WI38 (cell line): ENCODE measurements at regions not wholly inside any gene's neighbourhood (a gene's known extent, or its start where the extent isn't known, plus 50 kb on each side); places are given as distances from the start of the nearest gene placed in this dataset.

ENCODE experiments used
- H3K4me3 ChIP-seq: 2 replicates; pipeline ENCODE4 v1.5.1; 2011; ENCODE audit warnings: low read depth, mild to moderate bottlenecking, control low read depth, low read length
- CTCF ChIP-seq: IDR thresholded peaks from 2 replicates; pipeline ENCODE4 v1.5.1; 2012; ENCODE audit warnings: low read depth, mild to moderate bottlenecking, control low read depth, low read length

- no peak for TF ChIP-seq CTCF
- no peak overlapping the region for H3K4me3 ChIP-seq
Measured at GRCh38 chr7:125908711-125909110, 979.1 kb upstream of the POT1 start.

GRCh38 chr7:125899577-125899976 is 970.0 kb upstream of the POT1 start:
- no peak overlapping the region for H3K4me3 ChIP-seq
- TF ChIP-seq CTCF: no peak

GRCh38 chr7:125892434-125892833 is 962.8 kb upstream of the POT1 start:
- H3K4me3 ChIP-seq: no peak overlapping the region
- no peak for TF ChIP-seq CTCF

- no peak overlapping the region for H3K4me3 ChIP-seq
- no peak for TF ChIP-seq CTCF
Measured at GRCh38 chr7:125878988-125879387, 949.4 kb upstream of the POT1 start.

GRCh38 chr7:125878235-125878956 is 948.8 kb upstream of the POT1 start:
- H3K4me3 ChIP-seq: no peak overlapping the region
- no peak for TF ChIP-seq CTCF

- TF ChIP-seq CTCF: no peak
- H3K4me3 ChIP-seq: no peak overlapping the region
Measured at GRCh38 chr7:125877246-125877645, 947.6 kb upstream of the POT1 start.

- no peak overlapping the region for H3K4me3 ChIP-seq
- no peak for TF ChIP-seq CTCF
Measured at GRCh38 chr7:125876431-125876830, 946.8 kb upstream of the POT1 start.
